ENCODE measurements at regions not wholly inside any gene's neighbourhood (a gene's known extent, or its start where the extent isn't known, plus 50 kb on each side); places are given as distances from the start of the nearest gene placed in this dataset.
A peak's percentile ranks its signal among the peaks of the same experiment; 100 is the strongest.

GRCh38 chr17:74085434-74085833, 118.0 kb upstream of the RPL38 start:
- Histone ChIP-seq H3K27ac (ENCODE audit: low read depth, low read length) (no peak overlapping the region), H2BK12ac (ENCODE audit: low read depth, low read length) (no peak overlapping the region), H3K23me2 (ENCODE audit: low read depth, low read length) (no peaks in the 10 kb centered on the region), H3K9me3 (ENCODE audit: insufficient read depth in 2 of 2, low read depth in 1 of 2, low read length in 1 of 2) (peaks cover 0 to 7% of the 10 kb centered on the region in 2 experiments; a peak in 3 of 4 replicates), H3K18ac (ENCODE audit: extremely low read depth, low read length) (no peak overlapping the region), H2AK5ac (ENCODE audit: low read depth, low read length) (no peak overlapping the region), H4K20me1 (replicated peaks in 1 of 2; ENCODE audit: control insufficient read depth in 1 of 2, insufficient read depth in 2 of 2, low read length in 2 of 2) (no peaks in the 10 kb centered on the region), H3K4me1 (replicated peaks in 1 of 4; ENCODE audit: control insufficient read depth in 3 of 4, insufficient read depth in 4 of 4, low read length in 3 of 4) (no peaks in the 10 kb centered on the region; a peak in 1 of 7 replicates), H3K56ac (replicated peaks; ENCODE audit: insufficient read length, low read depth, low read length) (no peak overlapping the region), H3K27me3 (replicated peaks in 1 of 4; ENCODE audit: control insufficient read depth in 3 of 4, extremely low read depth in 1 of 4, insufficient read depth in 3 of 4, low read length in 3 of 4) (no peaks in the 10 kb centered on the region), H3K14ac (ENCODE audit: insufficient read length) (no peak overlapping the region), H4K5ac (ENCODE audit: insufficient read length, low read depth, low read length) (no peak overlapping the region), H3K79me1 (ENCODE audit: low read depth, low read length) (no peaks in the 10 kb centered on the region), H3K4me2 (ENCODE audit: insufficient read depth in 1 of 2, low read depth in 2 of 2, low read length in 2 of 2) (no peak overlapping the region), H3K36me3 (ENCODE audit: control insufficient read depth in 2 of 4, insufficient read depth in 4 of 4, low read length in 3 of 4) (no peaks in the 10 kb centered on the region), H3K4me3 (ENCODE audit: extremely low read depth in 1 of 4, insufficient read depth in 2 of 4, low read depth in 3 of 4, low read length in 4 of 4) (no peak overlapping the region), H3K23ac (ENCODE audit: insufficient read length) (no peak overlapping the region), H2BK20ac (ENCODE audit: low read length) (no peak overlapping the region), H2BK15ac (ENCODE audit: low read length) (no peak overlapping the region), H4K91ac (replicated peaks; ENCODE audit: insufficient read length, low read length) (no peak overlapping the region), H3K79me2 (ENCODE audit: control insufficient read depth in 1 of 2, insufficient read depth in 2 of 2, low read length in 2 of 2) (no peaks in the 10 kb centered on the region), H3K4ac (replicated peaks; ENCODE audit: insufficient read length, low read depth, low read length) (no peak overlapping the region), H2BK5ac (ENCODE audit: low read depth, low read length) (no peak overlapping the region), H2AFZ (ENCODE audit: low read length) (no peak overlapping the region), H2BK120ac (replicated peaks; ENCODE audit: low read depth, low read length) (no peak overlapping the region), H4K8ac (ENCODE audit: extremely low read depth, insufficient read depth, low read length) (no peak overlapping the region), H3K9ac (replicated peaks in 1 of 4; ENCODE audit: extremely low read depth in 1 of 4, low read depth in 3 of 4, low read length in 3 of 4) (no peak overlapping the region)
- CTCF ChIA-PET (ENCODE audit: partially characterized antibody) = interaction anchor here (0.6 to 10.3 kb wide), 53 partner anchors 9 to 866 kb away, joined by 3 to 113 read pairs (median 6); partner anchors contain the start of genes RPL38 and TTYH2
- WGBS, 2 experiments (ENCODE audit: extremely low coverage in 1 of 2, insufficient coverage in 1 of 2, insufficient read length in 1 of 2, insufficient replicate concordance in 2 of 2, low coverage in 1 of 2, low lambda C conversion rate in 2 of 2, missing lambda C conversion rate in 1 of 2) = 68% methylated on average over 3 of the region's 3 CpGs; no CpG with 5 or more reads in 1 of the 2 experiments
- DNase-seq (ENCODE audit: low read depth in 1 of 2, low spot score in 2 of 2) (peak in 1 of 2 experiments; percentile 67), FAIRE-seq (no peak)
- POLR2A ChIA-PET (ENCODE audit: partially characterized antibody) = interaction anchor here (0.6 to 2.6 kb wide), 3 partner anchors 120 to 646 kb away, joined by 3 to 10 read pairs (median 4); no protein-coding TSS in a partner anchor
- TF ChIP-seq FOSL1 (IDR thresholded peaks at IDR 0.05; ENCODE audit: insufficient read depth, low read depth, low read length) = no peak
- 0 out of 2 replicates have a peak, but pooled peaks have one; percentile 12 for TF ChIP-seq CEBPB (IDR thresholded peaks at IDR 0.05; ENCODE audit: low read depth, low read length)
- TF ChIP-seq HDAC6 (IDR thresholded peaks at IDR 0.05; ENCODE audit: low read depth, low read length) = no peak
- TF ChIP-seq EZH2 (IDR thresholded peaks at IDR 0.05; ENCODE audit: low read depth, low read length, severe bottlenecking) = no peak
- TF ChIP-seq TBP (IDR thresholded peaks at IDR 0.05; ENCODE audit: low read depth, low read length) = no peak
- no peak for TF ChIP-seq SIN3A (conservative IDR thresholded peaks at IDR 0.05 in 1 of 2, IDR thresholded peaks at IDR 0.05 in 1 of 2; ENCODE audit: low read depth in 1 of 2, low read length in 2 of 2)
- no peak for TF ChIP-seq POLR2AphosphoS5 (IDR thresholded peaks at IDR 0.05; ENCODE audit: low read depth, low read length)
- no peak for TF ChIP-seq RFX5 (IDR thresholded peaks at IDR 0.05; ENCODE audit: borderline replicate concordance, low read depth, low read length)
- TF ChIP-seq KDM1A (IDR thresholded peaks at IDR 0.05; ENCODE audit: borderline replicate concordance, low read length) = no peak
- no peak for TF ChIP-seq RBBP5 (IDR thresholded peaks at IDR 0.05; ENCODE audit: borderline replicate concordance, low read depth, low read length)
- TF ChIP-seq EP300 (IDR thresholded peaks at IDR 0.05; ENCODE audit: borderline replicate concordance in 1 of 2, low read depth in 2 of 2, low read length in 2 of 2) = no peak
- TF ChIP-seq JUN (IDR thresholded peaks at IDR 0.05; ENCODE audit: low read depth, low read length) = no peak
- no peak for TF ChIP-seq MAFK (IDR thresholded peaks at IDR 0.05; ENCODE audit: low read depth, low read length)
- TF ChIP-seq TAF1 (IDR thresholded peaks at IDR 0.05; ENCODE audit: low read depth, low read length) = no peak
